AG09319 (cell line): ENCODE measurements at regions not wholly inside any gene's neighbourhood (a gene's known extent, or its start where the extent isn't known, plus 50 kb on each side); places are given as distances from the start of the nearest gene placed in this dataset.
"Not testable (repeated sequence)": the region's sequence is repeated elsewhere in the genome, so short reads cannot be mapped to it uniquely, and the experiment has no call there.

Experiments used
- DNase-seq: peaks from one replicate; pipeline ENCODE4 v3.0.0-alpha.2; 2010; ENCODE audit warnings: low read depth; ENCODE audit errors: extremely low read depth
- TF ChIP-seq, protein P1 (sequence below): IDR thresholded peaks from 2 replicates; pipeline ENCODE4 v1.5.1; 2011; ENCODE audit warnings: low read depth, mild to moderate bottlenecking, inconsistent platforms, low read length, moderate library complexity

DNA sequence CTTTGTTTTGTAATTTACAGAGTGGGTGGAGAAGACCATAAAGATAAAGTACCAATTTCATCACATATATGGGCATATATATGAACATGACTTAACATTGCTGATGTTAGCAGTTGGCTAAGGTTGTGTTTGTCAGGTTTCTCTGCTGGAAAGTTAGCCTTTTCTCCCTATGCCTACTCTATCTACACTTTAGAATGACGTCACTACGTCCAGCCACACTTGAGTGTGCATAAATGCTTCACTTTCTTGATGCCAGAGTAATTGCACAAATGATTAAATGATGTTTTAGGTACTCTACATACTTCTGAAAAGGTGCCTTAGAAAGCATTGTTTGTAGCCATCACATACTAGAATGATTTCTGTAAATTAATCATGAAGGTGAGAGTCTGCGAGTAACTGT, 759.2 kb upstream of the MGAT4C start:
- TF ChIP-seq, protein P1, sequence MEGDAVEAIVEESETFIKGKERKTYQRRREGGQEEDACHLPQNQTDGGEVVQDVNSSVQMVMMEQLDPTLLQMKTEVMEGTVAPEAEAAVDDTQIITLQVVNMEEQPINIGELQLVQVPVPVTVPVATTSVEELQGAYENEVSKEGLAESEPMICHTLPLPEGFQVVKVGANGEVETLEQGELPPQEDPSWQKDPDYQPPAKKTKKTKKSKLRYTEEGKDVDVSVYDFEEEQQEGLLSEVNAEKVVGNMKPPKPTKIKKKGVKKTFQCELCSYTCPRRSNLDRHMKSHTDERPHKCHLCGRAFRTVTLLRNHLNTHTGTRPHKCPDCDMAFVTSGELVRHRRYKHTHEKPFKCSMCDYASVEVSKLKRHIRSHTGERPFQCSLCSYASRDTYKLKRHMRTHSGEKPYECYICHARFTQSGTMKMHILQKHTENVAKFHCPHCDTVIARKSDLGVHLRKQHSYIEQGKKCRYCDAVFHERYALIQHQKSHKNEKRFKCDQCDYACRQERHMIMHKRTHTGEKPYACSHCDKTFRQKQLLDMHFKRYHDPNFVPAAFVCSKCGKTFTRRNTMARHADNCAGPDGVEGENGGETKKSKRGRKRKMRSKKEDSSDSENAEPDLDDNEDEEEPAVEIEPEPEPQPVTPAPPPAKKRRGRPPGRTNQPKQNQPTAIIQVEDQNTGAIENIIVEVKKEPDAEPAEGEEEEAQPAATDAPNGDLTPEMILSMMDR = no peak

DNA sequence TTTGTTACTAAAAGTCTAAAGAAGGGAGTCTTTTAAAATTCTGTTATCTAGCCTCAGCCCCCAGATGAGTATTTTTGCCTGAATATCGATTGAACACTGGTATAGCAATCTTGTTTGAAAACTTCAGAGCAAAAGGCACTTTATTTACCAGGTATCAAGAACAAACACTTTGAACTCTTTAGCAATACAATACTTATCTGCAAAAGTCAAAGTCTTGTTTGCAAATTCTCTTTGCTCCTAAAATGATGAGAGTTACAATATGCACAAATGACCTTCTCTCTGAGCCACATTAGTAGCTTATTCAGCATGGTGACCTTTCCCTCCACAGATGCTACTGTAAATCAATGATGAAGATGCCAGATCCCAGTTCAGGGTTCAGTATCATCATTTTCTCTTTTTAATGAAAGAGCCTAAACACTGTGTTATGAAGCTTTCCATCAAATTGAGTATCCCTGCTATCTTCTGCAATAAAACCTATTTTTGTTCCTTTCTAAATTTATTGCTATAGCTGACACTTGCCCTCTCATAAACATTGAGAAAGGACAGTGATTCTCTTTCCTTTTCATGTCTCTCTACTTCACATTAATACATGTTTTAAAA, 752.7 kb upstream of the MGAT4C start:
- DNase-seq = no peak
- TF ChIP-seq, protein P1 = no peak

More for the DNA sequence above, 759.2 kb upstream of the MGAT4C start:
- DNase-seq = no peak

DNA sequence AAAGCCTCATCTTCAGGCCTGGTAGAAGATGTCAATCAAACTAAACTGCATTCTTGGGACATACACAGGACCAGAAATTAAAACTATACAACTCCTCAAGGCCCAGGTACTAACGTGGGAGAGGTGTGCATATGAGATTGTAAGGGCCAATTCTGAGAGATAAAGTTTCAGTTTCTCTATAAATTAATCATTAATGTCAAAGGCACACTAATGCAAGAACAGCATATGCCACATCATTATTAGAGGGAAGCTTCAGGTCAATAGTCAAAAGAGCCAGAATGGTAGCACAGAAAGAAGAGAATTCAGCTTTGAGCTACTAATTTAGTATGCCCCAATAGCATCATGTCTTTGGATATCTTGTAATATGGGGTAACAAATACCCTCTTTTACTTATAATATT, 744.9 kb upstream of the MGAT4C start:
- DNase-seq = no peak
- TF ChIP-seq, protein P1 = no peak

DNA sequence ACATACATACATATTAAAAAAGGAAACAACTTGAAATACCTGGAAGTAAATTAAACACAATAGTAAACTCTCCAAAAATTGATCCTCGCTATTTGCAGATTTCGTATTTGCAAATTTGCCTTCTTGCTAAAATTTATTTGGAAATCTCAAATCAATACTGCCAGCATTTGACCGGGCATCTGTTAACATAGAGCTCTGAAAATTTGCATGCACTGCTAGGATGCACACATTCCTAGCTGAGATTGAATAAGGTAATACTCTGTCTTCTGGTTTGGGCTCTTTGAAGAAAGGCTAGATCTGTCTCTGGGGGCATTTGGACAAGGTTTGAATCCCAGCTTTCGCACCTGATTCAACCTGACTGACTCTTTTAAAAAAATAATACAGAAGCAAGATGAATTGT, 729.1 kb upstream of the MGAT4C start:
- no peak for DNase-seq
- TF ChIP-seq, protein P1 = no peak

DNA sequence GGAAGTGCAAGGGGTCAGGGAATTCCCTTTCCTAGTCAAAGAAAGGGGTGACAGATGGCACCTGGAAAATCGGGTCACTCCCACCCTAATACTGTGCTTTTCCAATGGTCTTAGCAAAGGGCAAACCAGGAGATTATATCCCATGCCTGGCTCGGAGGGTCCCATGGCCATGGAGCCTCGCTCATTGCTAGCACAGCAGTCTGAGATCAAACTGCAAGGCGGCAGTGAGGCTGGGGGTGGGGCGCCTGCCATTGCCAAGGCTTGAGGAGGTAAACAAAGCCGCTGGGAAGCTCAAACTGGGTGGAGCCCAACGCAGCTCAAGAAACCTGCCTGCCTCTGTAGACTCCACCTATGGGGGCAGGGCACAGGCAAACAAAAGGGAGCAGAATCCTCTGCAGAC, 714.4 kb upstream of the MGAT4C start:
- not testable (repeated sequence) for DNase-seq

DNA sequence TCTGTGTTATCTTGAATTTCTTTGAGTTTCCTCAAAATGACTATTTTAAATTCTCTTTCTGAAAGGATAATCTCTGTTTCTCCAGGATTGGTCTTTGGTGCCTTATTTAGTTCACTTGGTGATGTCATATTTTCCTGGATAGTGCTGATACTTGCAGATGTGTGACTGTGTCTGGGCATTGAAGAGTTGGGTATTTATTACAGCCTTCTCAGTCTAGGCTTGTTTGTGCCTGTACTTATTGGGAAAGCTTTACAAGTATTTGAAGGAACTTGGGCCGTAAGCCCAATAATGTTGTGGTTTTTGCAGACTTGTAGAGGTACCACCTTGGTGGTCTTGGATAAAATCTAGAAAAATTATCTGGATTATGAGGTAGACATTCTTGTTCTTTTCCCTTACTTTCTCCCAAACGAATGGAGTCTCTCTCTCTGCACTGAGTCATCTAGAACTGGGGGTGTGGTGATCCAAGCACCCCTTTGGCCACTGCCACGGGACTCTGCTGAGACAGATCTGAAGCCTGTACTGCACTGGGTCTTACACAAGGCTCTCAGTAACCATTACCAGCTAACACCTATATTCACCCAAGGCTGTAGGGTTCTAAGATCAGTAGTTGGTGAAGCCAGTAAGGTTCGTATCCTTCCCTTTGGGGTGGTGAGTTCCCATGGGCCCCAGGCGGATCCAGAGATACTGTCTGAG, 703.7 kb upstream of the MGAT4C start:
- TF ChIP-seq, protein P1 = no peak
- DNase-seq = no peak

DNA sequence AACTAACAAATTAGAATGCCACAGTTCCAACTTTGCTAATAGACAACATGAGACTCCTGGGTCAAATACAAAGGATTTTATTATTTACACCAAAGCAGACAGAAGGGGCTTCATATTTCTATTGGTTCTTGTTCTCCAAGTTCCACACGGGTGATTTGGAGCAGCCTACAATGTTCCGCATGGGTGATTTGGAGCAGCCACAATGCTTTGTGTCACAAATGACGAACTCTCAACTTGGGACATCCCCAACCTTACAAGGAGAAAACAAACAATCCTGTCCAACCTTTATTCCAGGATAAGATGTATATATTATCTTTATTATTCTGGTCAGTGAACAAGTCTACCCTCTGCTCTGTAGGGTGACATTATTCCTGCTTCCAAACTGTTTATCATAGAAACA, 694.3 kb upstream of the MGAT4C start:
- TF ChIP-seq, protein P1 = no peak
- DNase-seq = no peak

DNA sequence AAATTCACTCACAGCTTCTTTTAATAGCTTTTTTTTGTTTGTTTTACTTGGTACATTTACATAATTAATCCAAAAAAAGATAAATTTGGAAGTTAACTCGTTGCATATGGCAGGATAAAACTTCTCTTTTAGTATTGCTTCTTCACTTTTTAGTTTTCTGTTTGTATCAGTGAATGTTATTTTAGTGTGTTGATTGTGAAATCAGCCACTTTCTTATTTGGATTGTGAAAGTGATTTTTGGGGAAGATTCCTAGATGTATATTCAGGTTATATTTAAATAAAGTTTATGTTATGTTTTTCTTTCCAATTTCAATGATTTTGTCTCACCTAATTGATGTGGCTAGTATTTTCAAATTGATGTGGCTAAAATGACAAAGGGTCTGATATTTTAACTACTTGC, 693.9 kb upstream of the MGAT4C start:
- TF ChIP-seq, protein P1 = no peak
- no peak for DNase-seq
